NB4 (cell line): ENCODE measurements at regions not wholly inside any gene's neighbourhood (a gene's known extent, or its start where the extent isn't known, plus 50 kb on each side); places are given as distances from the start of the nearest gene placed in this dataset.

Source experiments
- DNase-seq: peaks from one replicate; pipeline ENCODE4 v3.0.0; 2010; ENCODE audit warnings: low read depth
- H3K4me3 ChIP-seq: one replicate; pipeline ENCODE4 v1.5.1; 2011; ENCODE audit warnings: mild to moderate bottlenecking, low read depth, low read length, moderate library complexity
- CTCF ChIP-seq: IDR thresholded peaks from one replicate; pipeline ENCODE4 v1.5.1; 2012; ENCODE audit warnings: low read depth, low read length
- MAX ChIP-seq: IDR thresholded peaks from 2 replicates; pipeline ENCODE4 v1.6.1; 2011; ENCODE audit warnings: low read depth, low read length
- MYC ChIP-seq: IDR thresholded peaks from 2 replicates; pipeline ENCODE4 v1.6.1; 2011; ENCODE audit warnings: low read depth, low read length
- POLR2A ChIP-seq: IDR thresholded peaks from 2 replicates; pipeline ENCODE4 v1.6.1; 2011; ENCODE audit warnings: mild to moderate bottlenecking; ENCODE audit not compliant: insufficient read length; ENCODE audit errors: extremely low read depth

DNA sequence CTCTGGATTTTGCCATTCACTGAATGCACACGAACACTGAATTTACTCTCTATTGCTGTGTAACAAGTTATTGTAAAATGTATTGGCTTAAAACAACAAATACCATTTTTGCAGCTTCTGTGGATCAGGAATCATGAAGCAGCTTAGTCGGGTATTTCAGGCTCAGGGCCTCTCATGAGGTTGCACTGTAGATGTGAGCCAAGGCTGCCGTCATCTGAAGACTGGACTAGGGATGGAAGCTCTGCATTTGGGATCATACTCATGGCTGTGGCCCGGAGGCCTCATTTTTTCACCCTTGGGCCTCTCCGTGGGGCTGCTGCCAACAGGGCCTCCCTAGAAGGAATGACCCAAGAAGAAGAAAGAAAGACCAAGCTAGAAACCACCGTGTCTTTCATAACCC, 492.4 kb upstream of the CDH4 start:
- DNase-seq = no peak
- no peak for TF ChIP-seq CTCF
- no peak for TF ChIP-seq MAX
- no peak for TF ChIP-seq MYC
- no peak for TF ChIP-seq POLR2A
- no peak overlapping the region for H3K4me3 ChIP-seq

- TF ChIP-seq MAX (no peak), MYC (no peak), CTCF (no peak), POLR2A (no peak)
- no peak for DNase-seq
- H3K4me3 ChIP-seq = no peak overlapping the region
These were observed 491.6 kb upstream of the CDH4 start for GRCh38 chr20:60760256-60761000.

DNA sequence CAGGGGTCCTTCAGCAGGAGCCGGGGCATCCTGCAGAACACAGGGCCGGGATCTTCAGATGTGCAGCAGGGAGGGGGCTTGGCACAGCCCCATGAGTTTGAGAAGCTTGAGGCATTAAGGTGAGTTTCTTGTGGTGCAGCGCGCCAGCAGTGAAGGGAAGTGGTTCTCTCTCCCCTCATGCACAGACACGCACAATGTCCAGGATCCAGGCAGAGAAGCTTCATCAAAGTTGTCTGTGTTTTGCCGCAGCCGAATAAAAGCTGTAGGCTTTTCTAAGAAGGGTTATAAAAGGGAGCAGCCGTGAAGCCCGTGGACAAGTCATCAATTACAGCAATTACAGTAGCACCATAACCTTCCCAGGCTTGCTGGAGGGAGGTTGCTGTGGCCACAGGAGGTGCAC, 491.0 kb upstream of the CDH4 start:
- no peak for DNase-seq
- no peak overlapping the region for H3K4me3 ChIP-seq
- no peak for TF ChIP-seq MAX

DNA sequence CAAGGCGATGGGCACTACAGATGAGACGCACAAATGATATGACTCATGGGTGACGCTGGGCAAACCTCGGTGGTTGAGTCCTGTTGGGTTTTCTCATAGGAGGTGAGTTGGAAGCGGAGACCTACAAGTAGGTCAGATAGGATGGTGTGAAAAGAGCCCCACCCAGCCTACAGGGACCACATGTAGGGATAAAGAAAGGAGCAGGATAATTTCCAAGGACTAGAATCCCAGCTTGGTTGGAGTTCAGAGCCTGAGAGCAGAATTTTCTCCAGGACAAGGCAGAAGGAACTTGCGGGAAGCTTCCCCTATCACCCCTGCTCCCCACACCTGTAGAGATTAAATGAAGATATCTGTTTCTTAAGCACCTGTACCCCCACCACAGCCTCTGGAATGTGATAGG, 489.7 kb upstream of the CDH4 start:
- no peak for DNase-seq
- H3K4me3 ChIP-seq = no peak overlapping the region
- TF ChIP-seq POLR2A (no peak), MYC (no peak), CTCF (no peak), MAX (no peak)

DNA sequence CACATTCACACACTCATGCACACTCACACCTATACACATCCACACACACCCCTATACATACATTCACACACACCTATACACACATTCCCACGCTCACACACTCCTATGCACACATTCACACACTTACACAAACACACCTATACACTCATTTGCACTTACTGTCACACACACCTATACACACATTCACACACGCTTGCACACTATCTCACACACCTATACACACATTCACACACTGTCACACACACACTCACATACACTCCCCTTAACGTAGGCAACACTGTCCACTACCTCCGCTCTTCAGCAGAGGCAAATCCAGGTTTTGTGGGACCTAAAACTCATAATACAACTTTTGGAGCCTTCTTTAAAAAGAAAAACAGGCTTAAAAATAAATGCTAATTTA, 487.7 kb upstream of the CDH4 start:
- H3K4me3 ChIP-seq = no peak overlapping the region
- no peak for TF ChIP-seq MYC
- no peak for TF ChIP-seq MAX
- no peak for TF ChIP-seq CTCF
- TF ChIP-seq POLR2A = no peak
- DNase-seq = no peak

DNA sequence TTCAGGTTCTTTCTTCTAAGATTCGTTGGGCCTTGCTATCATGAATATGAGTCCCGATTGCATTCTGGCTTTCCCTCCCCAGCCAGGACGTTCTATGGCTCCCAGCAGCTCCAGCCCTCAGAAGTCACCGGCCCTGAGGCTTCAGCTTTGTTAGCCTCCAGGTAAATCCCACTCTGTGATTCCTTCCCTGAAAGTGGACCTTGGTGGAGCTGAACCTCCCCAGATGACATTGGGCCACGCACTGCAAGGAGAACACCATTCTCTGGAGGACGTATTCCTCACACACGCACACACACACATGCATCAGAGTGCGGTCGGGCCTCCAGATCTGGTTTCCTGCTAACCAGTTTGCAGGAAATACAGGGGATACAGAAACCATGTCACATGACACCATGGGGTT, 487.3 kb upstream of the CDH4 start:
- no peak for DNase-seq
- TF ChIP-seq CTCF = no peak
- TF ChIP-seq POLR2A = no peak
- no peak for TF ChIP-seq MAX
- no peak for TF ChIP-seq MYC
- H3K4me3 ChIP-seq = no peak overlapping the region
